NCI-H345 treated with DMSO at 0.1 percent for 48 hours (cell line): ENCODE measurements at regions not wholly inside any gene's neighbourhood (a gene's known extent, or its start where the extent isn't known, plus 50 kb on each side); places are given as distances from the start of the nearest gene placed in this dataset.

ENCODE experiments used
- DNase-seq: peaks from one replicate; lab custom pipeline; 2025; ENCODE audit not compliant: unreplicated experiment; lab: John Stamatoyannopoulos, UW

DNA sequence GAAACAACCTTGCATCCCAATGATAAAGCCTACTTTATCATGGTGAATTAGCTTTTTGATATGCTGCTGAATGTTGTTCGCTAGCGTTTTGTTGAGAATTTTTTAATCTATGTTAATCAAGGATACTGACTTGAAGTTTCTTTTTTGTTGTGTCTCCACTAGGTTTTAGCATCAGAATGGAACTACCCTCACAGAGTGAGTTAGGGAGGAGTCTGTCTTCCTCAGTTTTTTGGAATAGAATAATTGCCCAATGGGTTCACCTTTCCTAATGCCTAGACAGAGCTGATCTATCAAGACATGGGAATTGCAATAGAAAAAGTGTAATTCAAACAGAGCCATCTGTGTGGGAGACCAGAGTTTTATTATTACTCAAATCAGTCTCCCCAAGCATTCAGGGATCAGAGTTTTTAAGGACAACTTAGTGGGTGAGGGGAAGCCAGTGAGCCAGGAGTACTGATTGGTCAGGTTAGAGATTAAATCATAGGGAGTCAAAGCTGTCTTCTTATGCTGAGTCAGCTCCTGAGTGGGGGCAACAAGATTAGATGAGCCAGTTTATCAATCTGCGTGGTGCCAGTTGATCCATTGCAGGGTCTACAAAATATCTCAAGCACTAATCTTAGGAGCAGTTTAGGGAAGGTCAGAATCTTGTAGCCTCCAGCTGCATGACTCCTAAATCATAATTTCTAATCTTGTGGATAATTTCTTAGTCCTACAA, 237.4 kb upstream of the PPP2R3A start:
- no peak for DNase-seq

DNA sequence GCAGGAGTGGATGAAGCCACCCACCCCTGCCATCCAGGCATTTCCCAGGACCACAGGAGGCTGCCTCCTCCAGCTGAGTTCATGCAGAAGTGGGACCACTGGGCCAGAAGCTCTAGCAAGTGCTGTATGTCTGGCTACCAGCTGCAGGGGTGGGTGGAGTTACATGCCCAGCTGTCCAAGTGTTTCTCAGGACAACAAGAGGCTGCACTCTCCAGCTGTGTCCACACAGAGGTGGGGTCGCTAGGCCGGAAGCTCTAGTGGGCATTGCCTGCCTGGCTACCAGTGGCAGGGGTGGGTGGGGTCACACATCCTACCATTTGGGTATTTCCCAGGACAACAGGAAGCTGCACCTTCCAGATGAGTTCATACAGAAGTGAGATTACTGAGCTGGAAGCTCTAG, 234.0 kb upstream of the PPP2R3A start:
- DNase-seq = no peak

- no peak for DNase-seq
Measured at GRCh38 chr3:135736740-135737139, 228.8 kb upstream of the PPP2R3A start.

DNA sequence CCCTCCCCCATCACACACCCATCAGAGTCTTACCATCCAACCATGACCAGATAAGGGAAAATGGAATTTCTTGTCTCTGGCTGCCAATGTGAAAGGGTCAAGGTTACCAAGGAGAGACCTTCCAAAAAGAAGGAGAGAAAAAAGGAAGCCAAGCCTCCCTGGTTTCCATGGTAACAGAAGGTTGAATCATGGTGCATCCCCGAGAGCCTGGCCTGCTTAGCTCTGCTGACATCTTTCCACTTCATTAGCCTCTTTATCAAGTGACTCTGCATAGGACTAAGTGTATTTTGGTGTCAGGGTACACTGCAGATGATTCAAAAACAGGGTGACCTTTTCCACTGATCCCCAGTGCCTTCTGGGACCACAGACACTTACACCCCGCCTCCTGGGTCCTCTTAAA, 225.7 kb upstream of the PPP2R3A start:
- DNase-seq = no peak

DNA sequence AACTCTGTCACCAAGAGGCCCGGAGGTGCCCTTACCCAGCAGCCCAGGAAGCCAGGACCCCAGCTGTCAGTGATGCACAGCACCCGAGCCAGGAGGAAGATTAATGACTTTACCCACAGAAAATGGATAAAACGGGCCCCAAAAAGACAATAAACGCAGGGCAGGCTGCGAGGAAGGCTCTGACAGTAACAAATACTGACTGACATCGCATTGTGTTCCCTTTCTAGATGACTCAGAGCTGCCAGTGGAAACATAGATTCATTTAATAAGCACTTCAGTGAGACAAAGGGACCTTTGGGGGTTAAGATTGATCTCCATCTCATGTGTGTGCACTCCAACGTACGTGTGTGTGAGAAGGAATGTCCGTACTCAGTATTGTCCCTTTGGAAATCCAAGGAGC, 225.3 kb upstream of the PPP2R3A start:
- no peak for DNase-seq

GRCh38 chr3:135740751-135741150, 224.8 kb upstream of the PPP2R3A start:
- DNase-seq = no peak

DNA sequence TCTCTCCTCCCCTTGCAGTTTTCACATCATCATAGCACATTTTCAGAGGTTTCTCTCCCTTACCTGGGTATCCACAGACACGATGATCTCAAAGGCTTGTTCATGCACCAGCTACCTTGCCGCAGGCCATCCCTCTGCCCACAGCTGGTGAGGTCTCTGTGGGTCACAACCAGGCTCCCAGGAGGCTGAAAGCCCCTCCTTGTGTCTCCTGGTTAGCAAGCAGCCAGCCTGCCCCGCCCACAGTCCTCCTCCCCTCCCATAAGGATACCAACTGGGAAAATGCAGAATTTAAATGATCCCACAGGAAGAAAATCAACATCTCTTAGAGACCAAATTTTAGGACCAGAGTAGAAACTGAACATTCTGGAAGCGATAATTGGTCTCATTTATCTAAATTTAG, 213.5 kb upstream of the PPP2R3A start:
- DNase-seq = no peak

DNA sequence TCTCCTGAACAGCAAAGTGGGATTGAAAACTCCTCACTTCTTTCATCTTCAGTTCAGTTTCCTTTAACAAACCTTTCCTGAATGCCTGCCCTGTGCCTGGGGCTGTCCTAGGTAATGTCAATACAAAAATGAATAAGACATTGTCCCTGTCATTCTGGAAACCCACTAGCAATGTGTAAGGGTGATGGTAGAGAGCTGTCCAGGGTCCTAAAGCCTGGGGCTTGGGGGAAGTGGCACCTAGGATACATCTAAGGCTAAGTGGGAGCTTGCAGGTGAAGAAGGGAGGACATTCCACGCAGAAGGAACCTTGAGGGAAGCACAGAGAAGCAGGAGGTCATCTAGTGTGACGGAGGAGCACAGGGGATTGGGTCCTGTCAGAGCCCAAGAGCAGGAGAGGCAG, 212.7 kb upstream of the PPP2R3A start:
- no peak for DNase-seq

DNA sequence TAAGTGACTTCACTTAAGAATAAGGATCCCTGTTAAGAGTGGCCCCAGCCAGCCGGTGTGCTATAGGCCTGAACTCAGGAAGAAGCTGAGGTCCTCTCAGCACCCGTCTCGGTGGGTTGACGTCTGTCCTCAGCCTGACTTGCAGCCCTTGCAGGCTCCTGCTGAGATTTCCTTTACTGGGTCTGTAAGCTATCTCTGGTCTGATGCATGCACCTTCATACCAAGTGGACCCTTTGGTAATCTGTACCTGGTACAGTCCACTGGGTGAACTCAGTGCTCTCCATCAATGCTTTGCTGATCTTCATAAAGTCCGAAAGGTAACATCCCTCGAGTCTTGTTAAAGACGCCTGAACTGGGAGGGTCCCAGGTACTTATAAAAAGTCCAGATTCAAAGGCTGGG, 212.0 kb upstream of the PPP2R3A start:
- no peak for DNase-seq

DNA sequence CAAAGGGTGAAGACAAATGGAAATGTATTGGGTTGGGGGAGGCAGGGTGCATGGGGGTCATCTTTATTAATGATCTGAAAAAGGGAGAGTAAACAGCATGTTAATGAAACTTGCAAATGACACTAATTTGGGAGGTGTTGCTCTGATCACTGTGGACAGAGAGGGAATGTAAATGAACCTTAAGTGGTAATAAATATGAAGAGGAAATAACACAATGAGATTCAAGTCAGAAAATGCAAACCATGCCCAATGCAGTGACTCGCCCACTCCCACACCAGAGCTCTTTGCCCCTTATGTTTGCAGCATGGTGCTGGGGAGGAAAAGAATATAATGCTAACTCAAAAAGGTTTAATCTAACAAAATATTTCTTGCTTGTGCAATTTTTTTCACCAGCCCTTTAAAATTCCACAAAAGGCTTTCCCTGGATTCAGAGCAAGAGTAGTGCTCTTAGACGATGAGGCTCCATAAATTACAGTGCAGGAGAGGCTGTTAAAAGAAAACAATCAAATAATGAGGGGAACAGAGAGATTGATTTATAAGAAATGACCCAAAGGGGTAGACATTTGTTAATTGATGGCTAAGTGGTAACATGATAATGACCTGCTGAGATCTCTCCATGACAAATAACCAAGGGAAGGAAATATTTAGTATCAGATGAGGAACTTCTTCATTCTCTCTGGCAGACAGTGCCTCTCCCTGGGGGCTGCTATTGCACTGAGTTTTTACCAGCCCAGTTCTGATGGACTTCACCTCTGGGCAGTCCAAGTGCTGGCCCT, 210.0 kb upstream of the PPP2R3A start:
- DNase-seq = no peak

DNA sequence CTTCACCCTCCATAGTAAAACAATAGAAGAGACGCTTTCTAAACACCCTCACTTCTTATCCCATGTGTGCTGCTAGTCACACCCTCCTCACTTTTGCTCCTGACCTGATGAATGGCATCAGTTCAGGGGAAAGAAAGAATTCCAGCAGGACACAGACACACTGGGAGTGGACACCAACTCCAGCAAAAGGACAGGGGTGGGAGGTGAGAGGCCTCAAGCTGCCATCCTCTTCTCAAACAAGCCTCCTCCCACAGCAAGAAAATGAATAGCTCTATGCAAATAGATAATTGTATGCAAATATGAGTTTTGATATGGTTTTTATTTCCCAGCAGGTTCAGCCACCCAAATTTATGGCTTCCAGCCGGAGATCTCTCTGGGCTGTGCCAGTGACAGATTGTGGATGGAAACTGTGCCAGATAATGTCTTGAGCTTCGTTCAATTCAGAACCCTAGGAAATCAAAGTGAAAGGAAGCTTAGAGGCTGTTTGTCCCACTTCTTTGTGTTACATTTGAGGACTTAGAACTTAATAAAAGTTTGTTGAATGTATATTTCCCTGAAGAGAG, 209.3 kb upstream of the PPP2R3A start:
- no peak for DNase-seq

GRCh38 chr3:135757421-135757820, 208.1 kb upstream of the PPP2R3A start:
- no peak for DNase-seq

DNA sequence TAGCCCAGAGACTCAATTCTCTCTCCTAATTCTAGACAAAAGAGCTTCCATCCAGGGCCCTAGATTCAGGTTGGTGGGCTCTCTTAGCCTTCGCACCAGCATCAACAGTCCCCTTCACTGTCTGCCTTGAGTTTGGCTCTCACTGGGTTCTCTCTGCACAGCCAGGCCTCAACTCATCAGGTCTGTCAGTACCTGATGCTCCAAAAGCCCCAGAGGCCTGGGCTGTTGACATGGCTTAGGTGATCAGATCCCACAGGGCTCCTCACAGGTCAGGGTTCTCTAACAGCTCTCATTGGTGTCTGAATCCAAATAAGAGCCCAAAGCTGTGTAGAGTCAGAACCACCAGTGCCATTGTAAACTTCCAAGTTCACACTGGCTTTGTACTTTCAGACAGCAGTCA, 206.6 kb upstream of the PPP2R3A start:
- DNase-seq = no peak

- DNase-seq = no peak
Measured at GRCh38 chr3:135759651-135760050, 205.9 kb upstream of the PPP2R3A start.

DNA sequence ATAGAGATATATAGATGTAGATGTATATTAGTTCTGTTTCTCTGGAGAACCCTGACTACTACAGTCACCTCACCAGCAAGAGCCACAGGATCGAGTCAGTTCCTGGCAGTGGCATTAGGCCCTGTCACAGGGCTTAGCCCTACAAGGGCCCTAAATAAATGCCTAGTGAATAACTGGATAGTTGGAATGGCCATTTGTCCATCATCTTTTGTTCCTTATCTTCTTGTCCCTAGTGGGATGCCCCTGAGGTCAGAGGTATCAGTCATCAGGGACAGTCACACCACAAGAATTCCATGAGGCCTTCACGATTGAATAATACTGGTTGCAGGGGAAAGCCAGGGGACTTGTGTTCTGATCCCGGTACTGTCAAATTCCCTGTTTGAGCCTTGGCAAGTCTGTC, 204.9 kb upstream of the PPP2R3A start:
- DNase-seq = no peak

DNA sequence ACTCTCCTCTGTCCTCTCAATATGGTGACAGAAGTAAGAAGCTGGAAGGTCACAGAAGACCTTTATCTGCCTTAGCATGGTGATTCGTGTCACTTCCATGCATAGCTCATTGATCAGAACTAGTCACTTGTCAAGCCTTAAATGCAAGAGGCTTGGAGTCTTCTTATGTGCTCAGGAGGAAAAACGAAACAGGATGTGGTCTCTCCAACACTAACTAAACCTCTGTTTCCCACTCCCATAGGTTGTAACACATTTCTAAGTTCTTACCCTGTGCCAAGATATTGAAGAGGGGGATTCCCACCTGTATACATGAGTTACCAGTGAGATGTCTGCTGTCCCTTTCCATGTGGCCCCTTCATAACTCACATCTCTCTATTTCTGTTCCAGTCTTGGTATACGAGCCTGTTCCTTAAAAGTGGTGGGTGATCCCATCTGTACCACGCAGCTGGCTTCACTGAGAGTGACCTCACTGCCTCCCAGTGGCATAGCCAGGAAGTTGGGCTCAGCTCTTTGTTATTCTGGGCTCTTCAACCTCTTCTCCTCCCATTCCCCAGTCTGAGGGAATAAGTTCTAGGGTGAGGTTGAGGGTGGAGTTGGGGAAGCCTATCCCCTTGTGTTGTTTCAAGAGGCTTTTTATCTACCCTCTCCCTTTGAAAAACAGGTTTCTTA, 203.2 kb upstream of the PPP2R3A start:
- no peak for DNase-seq

GRCh38 chr3:135766115-135766514, 199.4 kb upstream of the PPP2R3A start:
- no peak for DNase-seq

GRCh38 chr3:135771760-135772159, 193.8 kb upstream of the PPP2R3A start:
- DNase-seq = no peak

- DNase-seq = no peak
Measured at GRCh38 chr3:135779024-135779423, 186.5 kb upstream of the PPP2R3A start.

DNA sequence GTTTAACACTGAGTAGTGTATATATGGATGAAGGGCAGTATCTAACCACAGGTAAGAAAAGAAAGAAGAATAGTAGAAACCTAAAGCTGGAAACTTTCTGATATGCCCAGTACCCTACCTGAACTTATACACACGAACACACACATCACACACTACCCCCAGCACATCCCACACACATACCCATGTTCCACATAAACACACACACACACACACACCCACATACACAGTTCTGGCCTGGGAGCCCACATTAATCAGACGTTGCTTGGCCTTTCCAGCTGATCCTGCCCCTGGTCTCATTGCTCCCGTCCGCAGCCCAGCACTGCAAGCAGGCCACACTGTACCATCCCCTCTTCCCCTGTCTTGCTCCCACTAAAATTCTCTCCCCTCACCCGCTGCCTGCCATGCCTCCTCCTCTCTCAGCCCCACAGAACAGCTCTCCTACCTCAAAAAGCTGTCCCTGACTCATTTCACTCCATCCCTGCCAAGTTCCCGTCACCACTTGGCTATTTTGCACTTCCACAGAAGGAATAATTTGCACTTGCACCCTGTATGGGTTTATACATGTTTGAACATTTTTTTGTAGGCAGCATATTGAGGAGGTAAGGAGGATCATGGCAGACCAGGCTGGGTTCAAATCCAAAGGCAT, 185.8 kb upstream of the PPP2R3A start:
- no peak for DNase-seq

DNA sequence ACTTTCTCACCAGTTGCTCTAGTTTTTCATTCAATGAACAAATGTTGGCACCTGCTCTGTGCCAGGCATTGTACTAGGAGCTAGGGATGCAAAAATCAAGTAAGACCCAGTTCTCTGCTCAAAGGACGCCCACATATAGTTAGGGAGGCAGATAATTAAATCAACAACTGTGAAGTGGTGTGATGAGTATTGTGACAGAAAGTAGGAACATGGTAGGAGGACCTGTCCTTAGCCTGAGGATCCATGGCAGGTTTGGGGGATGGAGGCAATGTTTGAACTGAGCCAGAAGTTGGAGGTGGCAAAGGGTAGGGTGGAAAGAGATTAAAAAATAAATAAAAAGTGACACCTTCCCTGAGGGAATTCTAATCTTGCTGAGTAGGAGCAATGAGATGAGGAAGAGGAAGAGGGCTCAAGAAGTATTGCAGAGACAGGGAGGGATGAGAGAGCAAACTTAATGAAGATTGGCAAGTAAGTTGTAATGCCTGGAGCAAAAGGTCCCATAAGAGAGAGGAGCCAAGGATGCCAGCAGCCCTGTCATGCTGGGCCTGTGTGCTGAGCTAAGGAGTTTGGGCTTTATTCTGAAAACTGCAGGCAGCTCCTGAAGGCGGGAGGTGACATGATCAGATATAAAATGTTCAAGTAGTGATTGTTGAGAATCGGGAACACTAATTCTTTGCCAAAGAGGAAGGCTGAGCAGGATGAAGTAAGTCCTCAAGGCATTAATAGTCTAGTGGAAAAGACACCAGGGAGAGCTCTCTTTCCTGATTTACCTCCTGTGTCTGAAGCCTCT, 184.3 kb upstream of the PPP2R3A start:
- no peak for DNase-seq
